PC-3 (cell line): ENCODE measurements at regions not wholly inside any gene's neighbourhood (a gene's known extent, or its start where the extent isn't known, plus 50 kb on each side); places are given as distances from the start of the nearest gene placed in this dataset.
A peak's percentile ranks its signal among the peaks of the same experiment; 100 is the strongest.

Experiments used
- EZH2 ChIP-seq: fragments of 300-600 bp; sonication (generic); IDR thresholded peaks from one replicate; pipeline ENCODE4 v1.6.1; 2017; ENCODE audit warnings: antibody characterized with exemption, mild to moderate bottlenecking, low read length; ENCODE audit not compliant: unreplicated experiment
- EZH2phosphoT487 ChIP-seq: fragments of 300-600 bp; sonication (generic); IDR thresholded peaks from 2 replicates; pipeline ENCODE4 v1.6.1; 2018; ENCODE audit warnings: mild to moderate bottlenecking, antibody characterized with exemption, low read length, borderline replicate concordance
- TF ChIP-seq, protein P1 (sequence below): fragments of 300-600 bp; sonication (generic); conservative IDR thresholded peaks from 2 replicates; pipeline ENCODE4 v1.5.1; 2017; ENCODE audit warnings: antibody characterized with exemption, low read depth, mild to moderate bottlenecking, low read length

DNA sequence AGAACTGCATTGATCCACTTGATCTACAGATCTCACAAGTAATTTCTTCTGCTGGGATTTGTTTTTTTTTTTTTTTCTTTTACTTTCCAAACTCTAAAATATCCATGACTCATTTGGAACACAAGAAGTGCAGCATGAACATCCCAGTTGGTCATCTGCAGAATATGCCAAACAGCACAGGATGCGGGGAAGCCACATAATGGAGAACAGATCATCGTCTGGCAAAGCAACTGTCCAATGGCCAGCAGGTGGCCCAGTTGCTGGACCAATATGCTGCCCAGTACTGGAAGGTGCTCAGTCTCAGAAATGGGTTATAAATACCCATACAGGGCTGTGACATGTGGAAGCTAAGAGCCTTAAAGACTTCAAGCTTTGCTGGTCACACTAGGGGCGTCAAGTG, 221.3 kb upstream of the TAS2R1 start:
- TF ChIP-seq, protein P1, sequence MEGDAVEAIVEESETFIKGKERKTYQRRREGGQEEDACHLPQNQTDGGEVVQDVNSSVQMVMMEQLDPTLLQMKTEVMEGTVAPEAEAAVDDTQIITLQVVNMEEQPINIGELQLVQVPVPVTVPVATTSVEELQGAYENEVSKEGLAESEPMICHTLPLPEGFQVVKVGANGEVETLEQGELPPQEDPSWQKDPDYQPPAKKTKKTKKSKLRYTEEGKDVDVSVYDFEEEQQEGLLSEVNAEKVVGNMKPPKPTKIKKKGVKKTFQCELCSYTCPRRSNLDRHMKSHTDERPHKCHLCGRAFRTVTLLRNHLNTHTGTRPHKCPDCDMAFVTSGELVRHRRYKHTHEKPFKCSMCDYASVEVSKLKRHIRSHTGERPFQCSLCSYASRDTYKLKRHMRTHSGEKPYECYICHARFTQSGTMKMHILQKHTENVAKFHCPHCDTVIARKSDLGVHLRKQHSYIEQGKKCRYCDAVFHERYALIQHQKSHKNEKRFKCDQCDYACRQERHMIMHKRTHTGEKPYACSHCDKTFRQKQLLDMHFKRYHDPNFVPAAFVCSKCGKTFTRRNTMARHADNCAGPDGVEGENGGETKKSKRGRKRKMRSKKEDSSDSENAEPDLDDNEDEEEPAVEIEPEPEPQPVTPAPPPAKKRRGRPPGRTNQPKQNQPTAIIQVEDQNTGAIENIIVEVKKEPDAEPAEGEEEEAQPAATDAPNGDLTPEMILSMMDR = peak; percentile 88
- TF ChIP-seq EZH2phosphoT487 = no peak
- TF ChIP-seq EZH2 = no peak
